GM12878 (cell line): ENCODE measurements at regions not wholly inside any gene's neighbourhood (a gene's known extent, or its start where the extent isn't known, plus 50 kb on each side); places are given as distances from the start of the nearest gene placed in this dataset.

Source experiments
- ATAC-seq: fragments of 200-7000 bp; cut with Tn5 transposase; 3 replicates; pipeline ENCODE4 v1.9.1; 2020; ENCODE audit warnings: mild to moderate bottlenecking, moderate library complexity
- BruUV-seq: library from RNA; stranded (reverse); fragments of 400-500 nt; replicated peaks from 2 replicates; lab custom pipeline; 2021; lab: Mats Ljungman, UMichigan
- CTCF ChIA-PET: fragments of 300-600 bp; sonication (Branson Sonifier 250); formaldehyde crosslinking; extraction: SDS; loops from one replicate; lab custom pipeline; 2021; ENCODE audit warnings: inconsistent platforms; lab: Yijun Ruan, JAX
- POLR2A ChIA-PET: fragments of 350-600 bp; formaldehyde crosslinking; extraction: SDS; loops from one replicate; lab custom pipeline; 2021; ENCODE audit warnings: inconsistent platforms; lab: Charles Lee
- RAD21 ChIA-PET: fragments of 300-600 bp; sonication (Branson Sonifier 250); formaldehyde crosslinking; loops from one replicate; lab custom pipeline; 2023; ENCODE audit warnings: antibody characterized with exemption; ENCODE audit not compliant: unreplicated experiment; lab: Charles Lee
- SMC1A ChIA-PET: fragments of 300-600 bp; sonication (Branson Sonifier 250); formaldehyde crosslinking; loops from one replicate; lab custom pipeline; 2023; ENCODE audit not compliant: unreplicated experiment, uncharacterized antibody; lab: Charles Lee
- DNase-seq: peaks from one replicate; pipeline ENCODE4 v3.0.0-alpha.2; 2011; ENCODE audit warnings: low read depth, low spot score
- FAIRE-seq: peaks from 3 replicates; lab custom pipeline; 2011; peaks lifted over from hg19 to GRCh38; lab: Jason Lieb, UNC
- H2AFZ ChIP-seq: 2 replicates; pipeline ENCODE4 v1.6.0; 2011; ENCODE audit warnings: low read depth, low read length, control low read depth; ENCODE audit not compliant: control insufficient read depth
- H3K27ac ChIP-seq: 2 replicates; pipeline ENCODE4 v1.5.1; 2011; ENCODE audit warnings: control low read depth; ENCODE audit not compliant: control insufficient read depth, insufficient read depth
- H3K27me3 ChIP-seq, 2 experiments: replicated peaks in 1 of 2; 2 replicates each; pipeline versions ENCODE4 v1.6.0 to v1.6.1; 2011; ENCODE audit warnings: low read length in 1 of 2; ENCODE audit not compliant: control insufficient read depth in 2 of 2, insufficient read depth in 2 of 2
- H3K36me3 ChIP-seq, 2 experiments: 2 replicates each; pipeline ENCODE4 v1.5.1; 2011; ENCODE audit warnings: low read length in 1 of 2; ENCODE audit not compliant: control insufficient read depth in 2 of 2, insufficient read depth in 2 of 2
- H3K4me1 ChIP-seq: 2 replicates; pipeline ENCODE4 v1.6.1; 2011; ENCODE audit warnings: mild to moderate bottlenecking, low read length, moderate library complexity, mixed read lengths; ENCODE audit not compliant: control insufficient read depth, insufficient read depth
- H3K4me2 ChIP-seq: 2 replicates; pipeline ENCODE4 v1.6.0; 2011; ENCODE audit warnings: control low read depth; ENCODE audit not compliant: control insufficient read depth, insufficient read depth
- H3K4me3 ChIP-seq: fragments of 200-600 bp; sonication (generic); 2 replicates; pipeline ENCODE4 v1.5.1; 2016
- H3K79me2 ChIP-seq: 2 replicates; pipeline ENCODE4 v1.6.0; 2011; ENCODE audit warnings: low read length; ENCODE audit not compliant: control insufficient read depth, insufficient read depth
- H3K9ac ChIP-seq: 2 replicates; pipeline ENCODE4 v1.8.0; 2011; ENCODE audit warnings: low read length, control low read depth, mixed read lengths; ENCODE audit not compliant: control insufficient read depth, insufficient read depth
- H3K9me3 ChIP-seq: replicated peaks from 3 replicates; pipeline ENCODE4 v1.5.1; 2011; ENCODE audit warnings: mild to moderate bottlenecking, low read length; ENCODE audit not compliant: control insufficient read depth, insufficient read depth
- H4K20me1 ChIP-seq: 2 replicates; pipeline ENCODE4 v1.6.0; 2011; ENCODE audit not compliant: control insufficient read depth, insufficient read depth
- CEBPZ ChIP-seq: fragments of 150-350 bp; IDR thresholded peaks from 2 replicates; pipeline ENCODE4 v1.6.1; 2016; ENCODE audit warnings: low read depth, low read length
- CUX1 ChIP-seq: IDR thresholded peaks from 2 replicates; pipeline ENCODE4 v1.6.1; 2012; ENCODE audit warnings: improper control_type of control experiment, low read depth, low read length; ENCODE audit not compliant: insufficient replicate concordance
- JUND ChIP-seq: IDR thresholded peaks from 2 replicates; pipeline ENCODE4 v1.6.1; 2012; ENCODE audit warnings: low read depth, mild to moderate bottlenecking, low read length, improper control_type of control experiment, moderate library complexity
- MEF2B ChIP-seq: fragments of 450-650 bp; IDR thresholded peaks from 2 replicates; pipeline ENCODE4 v1.6.1; 2018; ENCODE audit warnings: mild to moderate bottlenecking, moderate library complexity; ENCODE audit not compliant: partially characterized antibody, poor library complexity, severe bottlenecking
- NR2F1 ChIP-seq: fragments of 450-650 bp; conservative IDR thresholded peaks from 2 replicates; pipeline ENCODE4 v1.6.1; 2017; ENCODE audit warnings: mild to moderate bottlenecking
- ZBTB11 ChIP-seq: fragments of 450-650 bp; formaldehyde crosslinking; IDR thresholded peaks from 2 replicates; pipeline ENCODE4 v1.5.0; 2022; ENCODE audit warnings: mild to moderate bottlenecking, missing genetic modification characterization
- ZBTB4 ChIP-seq: fragments of 450-650 bp; formaldehyde crosslinking; IDR thresholded peaks from 2 replicates; pipeline ENCODE4 v1.4.0; 2022; ENCODE audit warnings: mild to moderate bottlenecking, moderate library complexity
- ZZZ3 ChIP-seq: IDR thresholded peaks from 2 replicates; pipeline ENCODE4 v1.6.1; 2011; ENCODE audit warnings: low read depth; ENCODE audit not compliant: control insufficient read depth, insufficient read length
- WGBS: methylation state at CpG from one replicate; pipeline ENCODE4 v1.1.6; 2016; ENCODE audit warnings: low lambda C conversion rate; ENCODE audit not compliant: insufficient replicate concordance, insufficient coverage; ENCODE audit errors: missing lambda C conversion rate; 5-methylcytosine and 5-hydroxymethylcytosine counted together
- in situ Hi-C: fragments of 300-500 bp; cut with MboI; formaldehyde crosslinking; loops from 9 replicates; pipeline ENCODE4 v1.14.3; 2018; ENCODE audit warnings: mixed read lengths
- intact Hi-C: fragments of 100-400 bp; cut with micrococcal nuclease; formaldehyde crosslinking; loops from one replicate; pipeline ENCODE4 v1.14.2; 2022; ENCODE audit not compliant: unreplicated experiment

- DNase-seq (no peak), ATAC-seq (no peak), FAIRE-seq (no peak)
- ChIA-PET SMC1A (no interaction called here), RAD21 (no interaction called here), CTCF (no interaction called here), POLR2A (no interaction called here)
- Histone ChIP-seq H4K20me1 (no peaks in the 10 kb centered on the region), H3K9ac (no peak overlapping the region), H3K27me3 (no peaks in the 10 kb centered on the region), H3K4me3 (no peak overlapping the region), H3K9me3 (no peaks in the 10 kb centered on the region), H3K27ac (no peak overlapping the region), H3K79me2 (no peaks in the 10 kb centered on the region), H3K4me1 (no peaks in the 10 kb centered on the region), H3K4me2 (no peak overlapping the region), H2AFZ (no peak overlapping the region), H3K36me3 (no peaks in the 10 kb centered on the region)
- intact Hi-C loops (no loop called here), in situ Hi-C loops (no loop called here)
- no TSS peak for BruUV-seq
- WGBS, result 6% methylated on average over 1 of the region's 1 CpG
- TF ChIP-seq ZBTB11, result no peak
- TF ChIP-seq CUX1, result no peak
- no peak for TF ChIP-seq JUND
- no peak for TF ChIP-seq ZBTB4 (CRISPR knock-in tag)
- no peak for TF ChIP-seq MEF2B
- no peak for TF ChIP-seq ZZZ3
- no peak for TF ChIP-seq CEBPZ
- no peak for TF ChIP-seq NR2F1
Measured at GRCh38 chr17:53193044-53193443, 629.7 kb upstream of the KIF2B start.
